Neural crest cell (in vitro differentiated cells): ENCODE measurements at regions not wholly inside any gene's neighbourhood (a gene's known extent, or its start where the extent isn't known, plus 50 kb on each side); places are given as distances from the start of the nearest gene placed in this dataset.

Source experiments
- DNase-seq: peaks from one replicate; pipeline ENCODE4 v3.0.0; 2021; ENCODE audit warnings: low read depth, mixed read lengths, low spot score
- H3K27ac Mint-ChIP-seq: one replicate; pipeline ENCODE4 v1.8.0; 2021; ENCODE audit warnings: mild to moderate bottlenecking, mixed read lengths; ENCODE audit not compliant: unreplicated experiment
- H3K27me3 Mint-ChIP-seq: 2 replicates; pipeline ENCODE4 v1.8.0; 2021; ENCODE audit warnings: low read depth, mild to moderate bottlenecking, mixed read lengths
- H3K36me3 Mint-ChIP-seq: 2 replicates; pipeline ENCODE4 v1.8.0; 2021; ENCODE audit warnings: low read depth, mild to moderate bottlenecking, mixed read lengths
- H3K4me1 Mint-ChIP-seq: 2 replicates; pipeline ENCODE4 v1.8.0; 2021; ENCODE audit warnings: mixed read lengths
- H3K4me3 Mint-ChIP-seq: one replicate; pipeline ENCODE4 v1.8.0; 2021; ENCODE audit warnings: mild to moderate bottlenecking, mixed read lengths
- H3K9me3 Mint-ChIP-seq: 2 replicates; pipeline ENCODE4 v1.8.0; 2021; ENCODE audit warnings: mixed read lengths
- CTCF ChIP-seq: fragments of 200-600 bp; sonication (generic); conservative IDR thresholded peaks from 2 replicates; pipeline ENCODE4 v1.5.0; 2021; ENCODE audit warnings: antibody characterized with exemption, mild to moderate bottlenecking

DNA sequence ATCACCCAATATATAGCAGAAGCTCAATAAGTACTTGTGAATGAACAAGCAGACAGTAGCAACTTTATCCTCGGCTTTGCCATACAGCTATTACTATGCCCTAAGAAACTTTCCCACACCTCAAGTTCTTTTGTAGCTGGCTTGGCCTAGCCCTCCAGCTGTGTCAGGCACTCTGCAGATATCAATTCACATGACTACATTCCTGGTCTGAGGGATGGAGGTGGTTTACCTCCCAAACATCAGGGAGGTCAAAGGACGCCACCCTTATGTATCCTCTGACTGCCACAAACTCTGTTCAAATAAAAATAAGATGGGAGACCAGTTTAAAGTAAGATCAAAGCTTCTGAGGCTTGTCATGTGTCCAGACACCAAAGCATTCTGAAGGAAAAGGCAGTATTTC lies 416.3 kb downstream of the PIK3R1 start:
- DNase-seq, result no peak
- TF ChIP-seq CTCF, result no peak
- Mint-ChIP-seq H3K27me3 (no peaks in the 10 kb centered on the region), H3K9me3 (peaks cover 6% of the 10 kb centered on the region), H3K4me1 (peaks cover 11% of the 10 kb centered on the region), H3K36me3 (no peaks in the 10 kb centered on the region), H3K4me3 (no peak overlapping the region), H3K27ac (no peak overlapping the region)

- DNase-seq, result no peak
- Mint-ChIP-seq H3K27me3 (no peaks in the 10 kb centered on the region), H3K27ac (no peak overlapping the region), H3K4me3 (no peak overlapping the region), H3K36me3 (peaks cover 3% of the 10 kb centered on the region), H3K4me1 (peaks cover 14% of the 10 kb centered on the region), H3K9me3 (no peaks in the 10 kb centered on the region)
- no peak for TF ChIP-seq CTCF
These were observed 425.7 kb downstream of the PIK3R1 start for GRCh38 chr5:68641211-68641610.

DNA sequence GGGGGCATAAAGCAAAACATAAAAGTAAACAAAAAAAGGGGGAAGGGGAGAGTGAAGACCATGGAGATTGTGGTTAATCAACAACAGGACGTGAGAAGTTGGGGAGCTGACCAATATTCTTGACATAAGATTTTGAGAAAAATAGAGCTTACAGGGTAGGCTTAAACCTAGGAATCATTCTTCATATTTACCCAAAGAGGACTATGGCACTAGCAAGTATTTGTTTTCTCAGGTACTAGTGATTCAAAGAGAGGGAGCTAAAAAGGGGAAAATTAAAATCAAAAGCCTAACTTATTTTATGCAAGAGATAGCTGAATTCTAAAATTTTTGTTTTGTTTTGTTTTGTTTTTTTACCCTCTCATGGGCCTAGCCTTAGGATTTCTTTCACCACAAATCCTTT lies 427.5 kb downstream of the PIK3R1 start:
- H3K9me3 Mint-ChIP-seq, result no peaks in the 10 kb centered on the region
- H3K4me3 Mint-ChIP-seq, result no peak overlapping the region
- peaks cover 14% of the 10 kb centered on the region for H3K4me1 Mint-ChIP-seq
- TF ChIP-seq CTCF, result no peak
- H3K36me3 Mint-ChIP-seq, result peaks cover 3% of the 10 kb centered on the region
- no peaks in the 10 kb centered on the region for H3K27me3 Mint-ChIP-seq
- peak overlapping the region; percentile 14 for H3K27ac Mint-ChIP-seq
- no peak for DNase-seq

DNA sequence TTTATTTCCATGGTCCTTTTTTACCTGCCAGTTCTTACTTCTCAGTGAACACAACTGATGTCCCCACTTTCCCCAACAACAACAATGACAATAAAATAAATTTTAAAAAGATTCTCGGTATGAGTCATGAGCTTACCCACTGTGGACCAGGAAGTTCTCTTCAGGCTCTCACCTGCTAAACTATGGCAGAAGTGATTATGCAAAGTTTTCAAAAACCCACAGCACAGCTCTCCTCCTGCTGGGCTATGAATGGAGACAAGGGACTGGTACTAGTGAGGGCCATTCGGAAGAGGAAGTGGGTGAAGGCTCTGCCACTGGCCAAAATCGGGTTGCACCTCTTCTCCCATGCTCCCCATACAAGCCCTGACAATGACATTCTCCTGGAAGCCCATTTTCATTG lies 429.4 kb downstream of the PIK3R1 start:
- no peaks in the 10 kb centered on the region for H3K27me3 Mint-ChIP-seq
- no peak for DNase-seq
- H3K9me3 Mint-ChIP-seq, result no peaks in the 10 kb centered on the region
- peaks cover 14% of the 10 kb centered on the region for H3K4me1 Mint-ChIP-seq
- H3K4me3 Mint-ChIP-seq, result no peak overlapping the region
- TF ChIP-seq CTCF, result no peak
- peaks cover 3% of the 10 kb centered on the region for H3K36me3 Mint-ChIP-seq
- no peak overlapping the region for H3K27ac Mint-ChIP-seq

- no peak overlapping the region for H3K4me3 Mint-ChIP-seq
- no peak overlapping the region for H3K27ac Mint-ChIP-seq
- H3K27me3 Mint-ChIP-seq, result no peaks in the 10 kb centered on the region
- peaks cover 14% of the 10 kb centered on the region for H3K4me1 Mint-ChIP-seq
- TF ChIP-seq CTCF, result no peak
- H3K9me3 Mint-ChIP-seq, result no peaks in the 10 kb centered on the region
- DNase-seq, result no peak
- H3K36me3 Mint-ChIP-seq, result peaks cover 3% of the 10 kb centered on the region
These were observed 430.6 kb downstream of the PIK3R1 start for GRCh38 chr5:68646144-68646543.

GRCh38 chr5:68647743-68648142 lies 432.2 kb downstream of the PIK3R1 start:
- Mint-ChIP-seq H3K27me3 (no peaks in the 10 kb centered on the region), H3K4me3 (no peak overlapping the region), H3K36me3 (no peaks in the 10 kb centered on the region), H3K27ac (no peak overlapping the region), H3K9me3 (no peaks in the 10 kb centered on the region), H3K4me1 (peaks cover 12% of the 10 kb centered on the region)
- DNase-seq, result no peak
- TF ChIP-seq CTCF, result no peak
